IPS DF 6.9 (cell line): ENCODE measurements at regions not wholly inside any gene's neighbourhood (a gene's known extent, or its start where the extent isn't known, plus 50 kb on each side); places are given as distances from the start of the nearest gene placed in this dataset.

Experiments used
- DNase-seq: peaks from one replicate; pipeline ENCODE4 v3.0.0-alpha.2; 2013; ENCODE audit warnings: low read depth, low spot score
- H3K27ac ChIP-seq: one replicate; pipeline ENCODE4 v1.5.1; 2013; ENCODE audit warnings: low read length, control low read depth
- H3K27me3 ChIP-seq: 2 replicates; pipeline ENCODE4 v1.6.1; 2013; ENCODE audit warnings: mild to moderate bottlenecking, low read length; ENCODE audit not compliant: control insufficient read depth, insufficient read depth
- H3K36me3 ChIP-seq: 2 replicates; pipeline ENCODE4 v1.6.1; 2013; ENCODE audit warnings: low read length; ENCODE audit not compliant: control insufficient read depth, insufficient read depth
- H3K4me1 ChIP-seq: 2 replicates; pipeline ENCODE4 v1.6.1; 2013; ENCODE audit warnings: low read length; ENCODE audit not compliant: control insufficient read depth, insufficient read depth
- H3K4me3 ChIP-seq: 2 replicates; pipeline ENCODE4 v1.5.1; 2013; ENCODE audit warnings: mild to moderate bottlenecking, low read length
- H3K9me3 ChIP-seq: 2 replicates; pipeline ENCODE4 v1.6.1; 2013; ENCODE audit warnings: low read length, inconsistent platforms; ENCODE audit not compliant: control insufficient read depth, insufficient read depth
- WGBS: extraction: QIAGEN DNeasy Blood & Tissue Kit; methylation state at CpG from one replicate; pipeline ENCODE4 v1.1.7; 2013; ENCODE audit warnings: mixed read lengths, missing lambda C conversion rate; ENCODE audit not compliant: insufficient read length, insufficient coverage; 5-methylcytosine and 5-hydroxymethylcytosine counted together

DNA sequence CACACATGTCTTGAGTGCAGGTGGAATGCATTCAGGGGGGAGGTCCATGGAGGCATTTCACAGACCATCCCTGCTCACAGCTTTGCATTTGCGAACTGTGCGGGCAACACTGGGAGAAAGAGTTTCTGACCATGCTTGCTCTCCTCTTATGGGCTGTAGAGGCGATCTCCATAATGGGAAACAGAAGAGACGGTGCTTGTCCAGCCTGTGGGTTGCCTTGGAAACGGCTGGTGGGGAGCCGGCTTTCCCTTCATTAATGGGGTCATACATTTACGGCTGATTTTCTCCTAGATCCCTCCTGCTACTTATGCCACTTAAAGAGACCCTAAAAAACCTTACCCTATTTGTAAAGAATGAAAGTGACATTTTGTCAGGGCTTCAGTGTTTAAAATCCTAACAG lies 147.4 kb downstream of the SOX11 start:
- no peak overlapping the region for H3K27ac ChIP-seq
- H3K4me1 ChIP-seq = no peaks in the 10 kb centered on the region
- H3K36me3 ChIP-seq = no peaks in the 10 kb centered on the region
- no CpG with 5 or more reads among the region's 7 CpGs for WGBS
- H3K27me3 ChIP-seq = no peaks in the 10 kb centered on the region
- no peaks in the 10 kb centered on the region for H3K9me3 ChIP-seq
- no peak overlapping the region for H3K4me3 ChIP-seq
- no peak for DNase-seq

- no peak for DNase-seq
- Histone ChIP-seq H3K27ac (no peak overlapping the region), H3K9me3 (no peaks in the 10 kb centered on the region), H3K36me3 (no peaks in the 10 kb centered on the region), H3K4me3 (no peak overlapping the region), H3K4me1 (no peaks in the 10 kb centered on the region), H3K27me3 (no peaks in the 10 kb centered on the region)
- WGBS = no CpG with 5 or more reads among the region's 2 CpGs
Measured at GRCh38 chr2:5841126-5841525, 148.9 kb downstream of the SOX11 start.

GRCh38 chr2:5842326-5842725 lies 150.1 kb downstream of the SOX11 start:
- Histone ChIP-seq H3K9me3 (no peaks in the 10 kb centered on the region), H3K4me3 (no peak overlapping the region), H3K27ac (no peak overlapping the region), H3K4me1 (no peaks in the 10 kb centered on the region), H3K27me3 (no peaks in the 10 kb centered on the region), H3K36me3 (no peaks in the 10 kb centered on the region)
- no peak for DNase-seq
- no CpG with 5 or more reads among the region's 14 CpGs for WGBS

DNA sequence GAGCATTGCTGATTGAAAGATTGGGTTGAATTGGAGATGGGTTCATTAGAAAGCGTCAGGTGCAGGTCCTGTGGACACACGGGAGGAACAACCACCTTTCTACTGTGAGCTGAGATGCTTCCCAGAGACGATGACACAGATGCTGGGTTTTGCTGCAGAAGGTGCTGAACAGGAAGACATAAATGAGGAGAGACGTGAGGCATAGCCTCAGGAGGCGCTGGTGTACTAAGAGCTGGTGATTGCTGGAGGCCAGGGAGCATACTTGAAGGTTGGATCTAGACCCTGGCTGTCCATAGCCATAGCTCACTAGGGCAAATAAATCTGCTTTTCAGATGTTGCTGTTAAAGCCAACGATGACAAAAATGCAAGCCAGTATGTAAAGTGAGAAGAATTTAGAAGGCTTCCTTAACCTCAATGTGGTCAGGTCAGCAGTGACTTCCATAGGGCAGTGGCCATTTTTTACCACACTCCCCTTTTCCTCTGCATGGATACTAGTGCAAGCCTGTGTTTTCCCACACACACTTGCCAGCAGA lies 153.7 kb downstream of the SOX11 start:
- H3K36me3 ChIP-seq = no peaks in the 10 kb centered on the region
- H3K27ac ChIP-seq = no peak overlapping the region
- no peaks in the 10 kb centered on the region for H3K27me3 ChIP-seq
- H3K4me3 ChIP-seq = no peak overlapping the region
- H3K4me1 ChIP-seq = no peaks in the 10 kb centered on the region
- no peak for DNase-seq
- WGBS = no CpG with 5 or more reads among the region's 6 CpGs
- no peaks in the 10 kb centered on the region for H3K9me3 ChIP-seq

DNA sequence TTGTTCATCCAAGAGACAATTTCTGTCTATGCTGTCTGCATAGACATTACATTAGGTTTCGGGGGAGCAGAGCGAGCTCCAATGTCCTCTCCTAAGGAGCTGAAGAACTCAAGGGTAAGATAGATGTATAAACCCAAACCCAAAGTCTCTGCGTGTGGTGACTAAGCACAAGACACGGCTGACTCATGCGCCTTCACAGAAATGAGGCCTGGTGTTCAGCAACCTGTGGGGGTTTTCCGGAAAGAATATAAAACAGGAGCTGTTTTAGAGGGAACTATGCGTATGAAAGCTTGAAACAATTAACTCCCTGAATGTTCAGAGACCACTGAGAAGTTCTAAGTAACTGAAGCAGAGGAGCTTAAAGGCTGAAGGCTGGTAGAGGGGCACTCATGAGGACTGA lies 154.7 kb downstream of the SOX11 start:
- no peak for DNase-seq

DNA sequence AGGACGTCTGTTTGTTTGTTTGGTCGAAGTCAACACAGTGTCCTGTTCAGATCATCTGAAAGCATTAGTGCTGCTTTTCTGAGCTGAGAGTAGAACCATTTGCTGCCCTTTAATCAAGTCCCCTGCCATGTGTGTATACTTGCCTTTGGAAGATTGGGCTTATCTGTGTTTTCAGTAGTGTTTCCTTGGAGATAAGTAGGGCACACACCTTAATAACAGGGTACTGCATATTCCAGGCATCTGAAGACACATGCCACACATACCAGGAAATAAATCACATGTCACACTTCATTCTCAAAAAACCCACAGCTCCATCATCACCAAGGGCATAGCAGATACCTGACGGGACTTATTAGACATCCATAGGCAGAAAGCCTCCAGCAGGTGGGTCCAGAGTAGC lies 157.4 kb downstream of the SOX11 start:
- no peaks in the 10 kb centered on the region for H3K4me1 ChIP-seq
- H3K36me3 ChIP-seq = no peaks in the 10 kb centered on the region
- H3K9me3 ChIP-seq = no peaks in the 10 kb centered on the region
- no peaks in the 10 kb centered on the region for H3K27me3 ChIP-seq
- H3K27ac ChIP-seq = no peak overlapping the region
- H3K4me3 ChIP-seq = no peak overlapping the region
- WGBS = no CpG with 5 or more reads among the region's 3 CpGs
- DNase-seq = no peak

More for the DNA sequence above, 154.7 kb downstream of the SOX11 start:
- WGBS = no CpG with 5 or more reads among the region's 7 CpGs
- H3K4me3 ChIP-seq = no peak overlapping the region
- H3K36me3 ChIP-seq = no peaks in the 10 kb centered on the region
- H3K27ac ChIP-seq = no peak overlapping the region
- no peaks in the 10 kb centered on the region for H3K27me3 ChIP-seq
- H3K9me3 ChIP-seq = no peaks in the 10 kb centered on the region
- H3K4me1 ChIP-seq = no peaks in the 10 kb centered on the region

DNA sequence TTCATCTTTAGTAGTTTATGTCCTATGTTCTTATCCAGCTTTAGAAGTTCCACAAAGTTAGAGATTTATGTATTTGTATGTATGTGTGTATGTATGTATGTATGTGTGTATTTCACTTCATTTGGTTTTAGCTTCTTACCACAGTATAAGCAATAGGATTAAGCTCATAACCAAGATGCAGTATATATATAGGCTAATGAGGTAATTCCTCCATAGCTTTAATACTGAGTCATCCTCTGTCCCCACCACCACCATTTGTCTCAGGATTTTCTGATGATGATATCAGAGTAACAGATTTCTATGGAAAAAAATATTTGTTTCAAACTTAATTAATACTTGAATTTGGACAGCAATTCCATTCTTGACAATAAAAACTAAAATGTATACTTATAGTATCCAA lies 159.2 kb downstream of the SOX11 start:
- Histone ChIP-seq H3K27ac (no peak overlapping the region), H3K36me3 (no peaks in the 10 kb centered on the region), H3K4me3 (no peak overlapping the region), H3K27me3 (no peaks in the 10 kb centered on the region), H3K4me1 (no peaks in the 10 kb centered on the region), H3K9me3 (no peaks in the 10 kb centered on the region)
- DNase-seq = no peak

- Histone ChIP-seq H3K4me3 (no peak overlapping the region), H3K27me3 (no peaks in the 10 kb centered on the region), H3K4me1 (no peaks in the 10 kb centered on the region), H3K36me3 (no peaks in the 10 kb centered on the region), H3K27ac (no peak overlapping the region), H3K9me3 (no peaks in the 10 kb centered on the region)
- WGBS = 100% methylated on average over 1 of the region's 2 CpGs
- DNase-seq = no peak
Measured at GRCh38 chr2:5854797-5855196, 162.6 kb downstream of the SOX11 start.

GRCh38 chr2:5867056-5867455 lies 174.9 kb downstream of the SOX11 start:
- H3K4me1 ChIP-seq = no peaks in the 10 kb centered on the region; the same call in 1 of the 2 replicates
- no CpG with 5 or more reads among the region's 9 CpGs for WGBS
- no peaks in the 10 kb centered on the region for H3K36me3 ChIP-seq
- no peak for DNase-seq
- no peak overlapping the region for H3K4me3 ChIP-seq
- no peaks in the 10 kb centered on the region for H3K9me3 ChIP-seq
- no peak overlapping the region for H3K27ac ChIP-seq
- no peaks in the 10 kb centered on the region for H3K27me3 ChIP-seq

- Histone ChIP-seq H3K4me1 (no peaks in the 10 kb centered on the region), H3K27ac (no peak overlapping the region), H3K27me3 (no peaks in the 10 kb centered on the region), H3K9me3 (no peaks in the 10 kb centered on the region), H3K4me3 (no peak overlapping the region), H3K36me3 (no peaks in the 10 kb centered on the region)
- WGBS = no CpG with 5 or more reads among the region's 8 CpGs
- no peak for DNase-seq
Measured at GRCh38 chr2:5868931-5869330, 176.7 kb downstream of the SOX11 start.

GRCh38 chr2:5869936-5870335 lies 177.8 kb downstream of the SOX11 start:
- H3K4me1 ChIP-seq = no peaks in the 10 kb centered on the region
- no peaks in the 10 kb centered on the region for H3K27me3 ChIP-seq
- no peaks in the 10 kb centered on the region for H3K9me3 ChIP-seq
- no peaks in the 10 kb centered on the region for H3K36me3 ChIP-seq
- DNase-seq = no peak
- no peak overlapping the region for H3K27ac ChIP-seq
- no peak overlapping the region for H3K4me3 ChIP-seq
- WGBS = no CpG with 5 or more reads among the region's 8 CpGs
